Activated T-helper 17 cell treated with anti-CD3 and anti-CD28 coated beads, Interleukin-2, amount 50 U/mL, for 72 hours (primary cell): ENCODE measurements at regions not wholly inside any gene's neighbourhood (a gene's known extent, or its start where the extent isn't known, plus 50 kb on each side); places are given as distances from the start of the nearest gene placed in this dataset.
"Not testable (repeated sequence)": the region's sequence is repeated elsewhere in the genome, so short reads cannot be mapped to it uniquely, and the experiment has no call there.

Experiments used
- ATAC-seq: fragments of 150-1000 bp; cut with Tn5 transposase; replicated peaks from 2 replicates; pipeline ENCODE4 v1.10.0; 2021; ENCODE audit warnings: mild to moderate bottlenecking, moderate library complexity
- H3K27ac Mint-ChIP-seq: one replicate; pipeline ENCODE4 v1.8.0; 2022; ENCODE audit warnings: mixed read lengths
- H3K27me3 Mint-ChIP-seq: one replicate; pipeline ENCODE4 v1.8.0; 2022; ENCODE audit warnings: mixed read lengths
- H3K36me3 Mint-ChIP-seq: one replicate; pipeline ENCODE4 v1.8.0; 2022; ENCODE audit warnings: low read depth, mild to moderate bottlenecking, mixed read lengths
- H3K4me1 Mint-ChIP-seq: one replicate; pipeline ENCODE4 v1.8.0; 2022; ENCODE audit warnings: mixed read lengths
- H3K4me3 Mint-ChIP-seq: one replicate; pipeline ENCODE4 v1.8.0; 2022; ENCODE audit warnings: mild to moderate bottlenecking, mixed read lengths
- H3K9me3 Mint-ChIP-seq: one replicate; pipeline ENCODE4 v1.8.0; 2022; ENCODE audit warnings: mixed read lengths

DNA sequence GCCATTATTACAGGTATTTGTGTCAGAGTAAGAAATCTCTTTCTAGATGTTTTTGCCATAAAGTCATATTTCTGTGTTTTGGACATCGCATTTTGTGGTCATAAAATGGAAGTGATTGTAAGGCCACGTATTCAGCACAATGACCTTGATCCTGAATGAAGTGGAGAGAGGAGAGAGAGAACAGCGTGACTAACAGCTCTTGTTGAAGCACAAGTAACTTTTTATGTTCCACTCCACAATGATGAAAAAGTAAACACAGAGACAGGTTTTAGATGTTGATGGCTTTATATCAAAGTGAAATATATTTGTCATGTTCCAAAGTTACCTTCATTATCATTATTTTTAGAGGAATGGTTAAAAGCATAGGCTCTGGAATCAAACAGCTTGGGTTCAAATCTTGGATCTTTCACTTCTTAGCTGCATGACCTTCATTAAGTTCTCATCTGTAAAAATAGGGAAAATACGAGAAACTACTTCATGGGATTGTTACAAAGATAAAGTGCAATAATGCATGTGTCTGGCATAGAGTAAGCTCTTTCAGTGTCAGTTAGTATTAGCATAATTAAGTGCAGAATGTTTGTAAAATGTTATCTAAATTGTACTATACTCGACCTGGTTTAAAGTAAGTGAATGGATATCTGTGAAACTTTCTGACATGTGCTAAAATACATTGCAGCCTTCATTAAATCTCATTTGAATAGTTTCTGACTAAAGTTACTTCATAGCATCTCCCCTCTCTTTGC, 341.5 kb upstream of the DNAJC19 start:
- H3K27ac Mint-ChIP-seq: no peak overlapping the region
- H3K4me1 Mint-ChIP-seq: no peaks in the 10 kb centered on the region

GRCh38 chr3:181330257-181330656, 340.7 kb upstream of the DNAJC19 start:
- no peaks in the 10 kb centered on the region for H3K9me3 Mint-ChIP-seq
- H3K27ac Mint-ChIP-seq: no peak overlapping the region
- H3K27me3 Mint-ChIP-seq: no peaks in the 10 kb centered on the region
- H3K4me3 Mint-ChIP-seq: no peak overlapping the region
- H3K4me1 Mint-ChIP-seq: no peaks in the 10 kb centered on the region
- no peaks in the 10 kb centered on the region for H3K36me3 Mint-ChIP-seq
- ATAC-seq: no peak

More for the DNA sequence above, 341.5 kb upstream of the DNAJC19 start:
- Mint-ChIP-seq H3K9me3 (no peaks in the 10 kb centered on the region), H3K4me3 (no peak overlapping the region), H3K27me3 (no peaks in the 10 kb centered on the region), H3K36me3 (no peaks in the 10 kb centered on the region)
- no peak for ATAC-seq

- Mint-ChIP-seq H3K4me3 (no peak overlapping the region), H3K36me3 (no peaks in the 10 kb centered on the region), H3K9me3 (no peaks in the 10 kb centered on the region), H3K27ac (no peak overlapping the region), H3K4me1 (no peaks in the 10 kb centered on the region), H3K27me3 (no peaks in the 10 kb centered on the region)
- no peak for ATAC-seq
These were observed 339.5 kb upstream of the DNAJC19 start for GRCh38 chr3:181329024-181329423.

DNA sequence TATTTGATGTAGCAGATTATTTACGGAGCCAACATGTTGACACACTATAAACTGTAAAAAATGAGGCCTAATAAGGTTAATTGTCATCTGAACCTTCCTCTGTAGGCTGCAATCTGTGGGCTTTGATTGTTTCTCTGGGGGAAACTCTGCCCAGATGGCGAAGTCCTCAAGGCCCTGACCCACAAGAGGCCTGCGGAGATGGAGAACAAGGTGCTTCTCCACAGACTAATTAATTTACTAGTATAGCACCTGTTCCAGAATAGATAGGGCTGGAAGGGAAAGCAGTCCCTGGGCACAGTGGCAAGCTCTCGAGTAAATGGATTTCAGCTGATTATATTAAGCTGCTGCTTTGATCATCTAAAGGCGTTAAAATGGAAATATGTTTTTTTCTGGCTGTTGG, 338.8 kb upstream of the DNAJC19 start:
- Mint-ChIP-seq H3K4me1 (no peaks in the 10 kb centered on the region), H3K36me3 (no peaks in the 10 kb centered on the region), H3K4me3 (no peak overlapping the region), H3K27me3 (no peaks in the 10 kb centered on the region), H3K27ac (no peak overlapping the region), H3K9me3 (peaks cover 4% of the 10 kb centered on the region)
- ATAC-seq: no peak

- no peak overlapping the region for H3K4me3 Mint-ChIP-seq
- no peak overlapping the region for H3K27ac Mint-ChIP-seq
- peaks cover 2% of the 10 kb centered on the region for H3K27me3 Mint-ChIP-seq
- H3K36me3 Mint-ChIP-seq: no peaks in the 10 kb centered on the region
- ATAC-seq: no peak
- no peaks in the 10 kb centered on the region for H3K4me1 Mint-ChIP-seq
- H3K9me3 Mint-ChIP-seq: peaks cover 7% of the 10 kb centered on the region
These were observed 337.8 kb upstream of the DNAJC19 start for GRCh38 chr3:181327349-181327748.

- H3K4me3 Mint-ChIP-seq: no peak overlapping the region
- H3K4me1 Mint-ChIP-seq: no peaks in the 10 kb centered on the region
- peaks cover 5% of the 10 kb centered on the region for H3K27me3 Mint-ChIP-seq
- H3K9me3 Mint-ChIP-seq: peaks cover 13% of the 10 kb centered on the region
- ATAC-seq: no peak
- no peak overlapping the region for H3K27ac Mint-ChIP-seq
- no peaks in the 10 kb centered on the region for H3K36me3 Mint-ChIP-seq
These were observed 337.2 kb upstream of the DNAJC19 start for GRCh38 chr3:181326637-181327223.

- H3K36me3 Mint-ChIP-seq, H3K27ac Mint-ChIP-seq, H3K4me1 Mint-ChIP-seq, H3K27me3 Mint-ChIP-seq, ATAC-seq, H3K4me3 Mint-ChIP-seq: not testable (repeated sequence)
- peaks cover 22% of the 10 kb centered on the region for H3K9me3 Mint-ChIP-seq
These were observed 335.0 kb upstream of the DNAJC19 start for GRCh38 chr3:181324516-181324915.

GRCh38 chr3:181318321-181318720, 328.8 kb upstream of the DNAJC19 start:
- no peaks in the 10 kb centered on the region for H3K36me3 Mint-ChIP-seq
- peaks cover 20% of the 10 kb centered on the region for H3K9me3 Mint-ChIP-seq
- H3K4me3 Mint-ChIP-seq: no peak overlapping the region
- no peak for ATAC-seq
- no peak overlapping the region for H3K27ac Mint-ChIP-seq
- H3K27me3 Mint-ChIP-seq: peaks cover 5% of the 10 kb centered on the region
- no peaks in the 10 kb centered on the region for H3K4me1 Mint-ChIP-seq

- peaks cover 19% of the 10 kb centered on the region for H3K9me3 Mint-ChIP-seq
- no peak overlapping the region for H3K4me3 Mint-ChIP-seq
These were observed 328.0 kb upstream of the DNAJC19 start for GRCh38 chr3:181317508-181317907.

DNA sequence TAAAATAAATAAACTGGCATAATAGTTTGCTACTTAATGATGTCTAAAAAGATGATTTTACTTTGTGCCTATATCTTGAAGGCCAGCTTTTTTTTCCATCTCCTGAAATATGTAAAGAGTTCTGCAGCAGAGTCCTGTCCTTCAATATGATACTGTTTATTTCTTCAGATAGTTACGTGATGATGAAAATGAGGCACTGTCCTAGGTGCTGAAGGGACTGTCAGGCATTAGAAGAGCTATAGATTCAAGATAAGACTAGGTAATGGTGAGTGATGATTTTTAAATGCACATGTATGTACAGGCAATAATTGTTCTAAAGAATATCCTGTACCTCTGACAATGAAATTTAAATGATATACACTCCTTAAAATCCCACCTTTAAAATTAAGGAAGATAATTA, 326.9 kb upstream of the DNAJC19 start:
- ATAC-seq: no peak
- no peak overlapping the region for H3K4me3 Mint-ChIP-seq
- H3K27me3 Mint-ChIP-seq: no peaks in the 10 kb centered on the region
- no peak overlapping the region for H3K27ac Mint-ChIP-seq
- H3K36me3 Mint-ChIP-seq: no peaks in the 10 kb centered on the region
- peaks cover 9% of the 10 kb centered on the region for H3K9me3 Mint-ChIP-seq
- H3K4me1 Mint-ChIP-seq: no peaks in the 10 kb centered on the region

More at GRCh38 chr3:181317508-181317907, 328.0 kb upstream of the DNAJC19 start:
- Mint-ChIP-seq H3K27me3 (peaks cover 4% of the 10 kb centered on the region), H3K36me3 (no peaks in the 10 kb centered on the region), H3K27ac (no peak overlapping the region), H3K4me1 (no peaks in the 10 kb centered on the region)
- ATAC-seq: no peak

GRCh38 chr3:181313335-181313734, 323.8 kb upstream of the DNAJC19 start:
- H3K9me3 Mint-ChIP-seq: peaks cover 3% of the 10 kb centered on the region
- H3K4me3 Mint-ChIP-seq: no peak overlapping the region
- H3K36me3 Mint-ChIP-seq: no peaks in the 10 kb centered on the region
- no peaks in the 10 kb centered on the region for H3K4me1 Mint-ChIP-seq
- no peaks in the 10 kb centered on the region for H3K27me3 Mint-ChIP-seq
- H3K27ac Mint-ChIP-seq: no peak overlapping the region
- ATAC-seq: no peak

- Mint-ChIP-seq H3K27ac (no peak overlapping the region), H3K4me1 (no peaks in the 10 kb centered on the region), H3K4me3 (no peak overlapping the region), H3K9me3 (peaks cover 3% of the 10 kb centered on the region), H3K36me3 (no peaks in the 10 kb centered on the region), H3K27me3 (no peaks in the 10 kb centered on the region)
- no peak for ATAC-seq
These were observed 321.6 kb upstream of the DNAJC19 start for GRCh38 chr3:181311186-181311585.

DNA sequence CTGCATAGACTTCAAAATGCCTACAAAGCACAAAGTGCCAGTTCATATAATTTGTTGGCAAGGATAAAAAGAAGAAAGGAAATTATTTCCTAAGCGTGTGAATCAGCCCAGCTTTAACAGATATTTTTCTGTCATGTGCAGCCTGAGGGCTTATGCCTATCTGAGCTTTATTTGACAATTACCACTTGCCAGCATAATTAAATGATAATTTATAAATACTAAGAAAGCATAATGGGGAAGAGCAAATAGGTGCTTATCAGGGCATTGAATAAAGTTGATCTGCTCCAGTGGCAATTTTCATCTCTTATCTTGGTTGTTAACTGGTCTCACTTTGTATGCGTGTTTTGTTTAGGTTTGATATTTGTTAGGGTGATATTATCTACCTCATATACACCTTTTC, 313.4 kb upstream of the DNAJC19 start:
- no peak for ATAC-seq
- Mint-ChIP-seq H3K27ac (no peak overlapping the region), H3K4me1 (no peaks in the 10 kb centered on the region), H3K4me3 (no peak overlapping the region), H3K9me3 (peaks cover 4% of the 10 kb centered on the region), H3K27me3 (peaks cover 7% of the 10 kb centered on the region), H3K36me3 (no peaks in the 10 kb centered on the region)

DNA sequence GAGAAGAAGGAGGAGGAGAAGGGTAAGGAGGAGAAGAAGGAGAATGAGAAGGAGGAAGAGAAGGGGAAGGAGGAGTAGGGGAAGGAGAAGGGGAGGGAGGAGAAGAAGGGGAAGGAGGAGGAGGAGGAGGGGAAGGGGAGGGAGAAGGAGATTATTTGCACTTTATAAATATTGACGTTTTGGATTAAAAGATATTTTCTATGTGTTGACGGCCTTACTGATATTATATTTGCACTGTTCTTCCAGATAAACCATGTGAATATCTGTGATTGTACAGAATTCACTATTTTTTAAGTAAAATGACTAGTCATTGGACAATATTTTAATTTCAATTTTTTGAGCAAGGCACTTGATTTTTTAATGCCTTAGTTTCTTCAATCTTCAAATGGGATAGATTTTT, 310.5 kb upstream of the DNAJC19 start:
- H3K27me3 Mint-ChIP-seq: peaks cover 8% of the 10 kb centered on the region
- H3K4me1 Mint-ChIP-seq: no peaks in the 10 kb centered on the region
- peaks cover 5% of the 10 kb centered on the region for H3K9me3 Mint-ChIP-seq
- no peak overlapping the region for H3K27ac Mint-ChIP-seq
- H3K4me3 Mint-ChIP-seq: no peak overlapping the region
- H3K36me3 Mint-ChIP-seq: no peaks in the 10 kb centered on the region
- no peak for ATAC-seq

- H3K4me3 Mint-ChIP-seq: no peak overlapping the region
- H3K36me3 Mint-ChIP-seq: no peaks in the 10 kb centered on the region
- H3K9me3 Mint-ChIP-seq: peaks cover 5% of the 10 kb centered on the region
- ATAC-seq: no peak
- H3K4me1 Mint-ChIP-seq: no peaks in the 10 kb centered on the region
- peaks cover 5% of the 10 kb centered on the region for H3K27me3 Mint-ChIP-seq
- no peak overlapping the region for H3K27ac Mint-ChIP-seq
These were observed 308.9 kb upstream of the DNAJC19 start for GRCh38 chr3:181298421-181298820.
